ENCODE measurements at regions not wholly inside any gene's neighbourhood (a gene's known extent, or its start where the extent isn't known, plus 50 kb on each side); places are given as distances from the start of the nearest gene placed in this dataset.

- TF ChIP-seq CTCF (IDR thresholded peaks at IDR 0.05; ENCODE audit: poor library complexity, severe bottlenecking) (no peak), RAD21 (conservative IDR thresholded peaks at IDR 0.05) (no peak), POLR2AphosphoS5 (IDR thresholded peaks at IDR 0.05) (no peak), EP300 (conservative IDR thresholded peaks at IDR 0.05; ENCODE audit: poor library complexity, severe bottlenecking) (no peak), SMC3 (conservative IDR thresholded peaks at IDR 0.05; ENCODE audit: poor library complexity) (no peak)
- TF ChIP-seq, protein P1, sequence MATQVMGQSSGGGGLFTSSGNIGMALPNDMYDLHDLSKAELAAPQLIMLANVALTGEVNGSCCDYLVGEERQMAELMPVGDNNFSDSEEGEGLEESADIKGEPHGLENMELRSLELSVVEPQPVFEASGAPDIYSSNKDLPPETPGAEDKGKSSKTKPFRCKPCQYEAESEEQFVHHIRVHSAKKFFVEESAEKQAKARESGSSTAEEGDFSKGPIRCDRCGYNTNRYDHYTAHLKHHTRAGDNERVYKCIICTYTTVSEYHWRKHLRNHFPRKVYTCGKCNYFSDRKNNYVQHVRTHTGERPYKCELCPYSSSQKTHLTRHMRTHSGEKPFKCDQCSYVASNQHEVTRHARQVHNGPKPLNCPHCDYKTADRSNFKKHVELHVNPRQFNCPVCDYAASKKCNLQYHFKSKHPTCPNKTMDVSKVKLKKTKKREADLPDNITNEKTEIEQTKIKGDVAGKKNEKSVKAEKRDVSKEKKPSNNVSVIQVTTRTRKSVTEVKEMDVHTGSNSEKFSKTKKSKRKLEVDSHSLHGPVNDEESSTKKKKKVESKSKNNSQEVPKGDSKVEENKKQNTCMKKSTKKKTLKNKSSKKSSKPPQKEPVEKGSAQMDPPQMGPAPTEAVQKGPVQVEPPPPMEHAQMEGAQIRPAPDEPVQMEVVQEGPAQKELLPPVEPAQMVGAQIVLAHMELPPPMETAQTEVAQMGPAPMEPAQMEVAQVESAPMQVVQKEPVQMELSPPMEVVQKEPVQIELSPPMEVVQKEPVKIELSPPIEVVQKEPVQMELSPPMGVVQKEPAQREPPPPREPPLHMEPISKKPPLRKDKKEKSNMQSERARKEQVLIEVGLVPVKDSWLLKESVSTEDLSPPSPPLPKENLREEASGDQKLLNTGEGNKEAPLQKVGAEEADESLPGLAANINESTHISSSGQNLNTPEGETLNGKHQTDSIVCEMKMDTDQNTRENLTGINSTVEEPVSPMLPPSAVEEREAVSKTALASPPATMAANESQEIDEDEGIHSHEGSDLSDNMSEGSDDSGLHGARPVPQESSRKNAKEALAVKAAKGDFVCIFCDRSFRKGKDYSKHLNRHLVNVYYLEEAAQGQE (IDR thresholded peaks at IDR 0.05; ENCODE audit: borderline replicate concordance) = no peak
These were observed 330.1 kb upstream of the PBX1 start for GRCh38 chr1:164228928-164229327.

Measured in neural cell (in vitro differentiated cells).